Stimulated activated CD8-positive, alpha-beta memory T cell treated with anti-CD3 and anti-CD28 coated beads, Interleukin-7, amount 100 ng/mL, for 48 hours (primary cell): ENCODE measurements at regions not wholly inside any gene's neighbourhood (a gene's known extent, or its start where the extent isn't known, plus 50 kb on each side); places are given as distances from the start of the nearest gene placed in this dataset.

Source experiments
- DNase-seq, 2 donors: peaks; one replicate each; pipeline ENCODE4 v3.0.0-alpha.2; 2020; ENCODE audit warnings: low read depth in 1 of 2; ENCODE audit errors: extremely low read depth in 1 of 2

DNA sequence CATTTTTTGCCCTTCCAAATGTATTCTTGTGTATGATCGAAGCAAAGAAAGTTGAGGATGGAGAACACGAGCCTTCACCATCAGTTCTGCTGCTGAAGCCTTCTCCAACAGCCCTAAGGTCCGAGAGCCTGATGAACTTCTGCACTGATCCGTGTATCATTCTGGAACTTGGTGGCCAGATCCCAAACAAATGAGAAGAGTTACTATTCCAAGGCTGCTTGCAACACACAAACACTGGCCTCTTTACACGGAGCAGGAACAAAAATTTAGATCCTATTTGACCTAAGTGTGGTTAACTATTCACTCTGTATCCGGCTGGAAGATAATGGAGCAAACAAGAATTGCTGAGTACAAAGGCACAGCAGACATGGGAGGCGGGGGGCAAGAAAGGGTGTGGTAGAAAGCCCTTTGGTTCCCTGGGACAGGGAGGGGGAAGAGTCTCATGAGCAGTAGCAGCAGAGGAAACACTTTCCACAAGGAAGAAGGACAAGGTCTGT is 282.9 kb downstream of the SOX9 start:
- no peak for DNase-seq

DNA sequence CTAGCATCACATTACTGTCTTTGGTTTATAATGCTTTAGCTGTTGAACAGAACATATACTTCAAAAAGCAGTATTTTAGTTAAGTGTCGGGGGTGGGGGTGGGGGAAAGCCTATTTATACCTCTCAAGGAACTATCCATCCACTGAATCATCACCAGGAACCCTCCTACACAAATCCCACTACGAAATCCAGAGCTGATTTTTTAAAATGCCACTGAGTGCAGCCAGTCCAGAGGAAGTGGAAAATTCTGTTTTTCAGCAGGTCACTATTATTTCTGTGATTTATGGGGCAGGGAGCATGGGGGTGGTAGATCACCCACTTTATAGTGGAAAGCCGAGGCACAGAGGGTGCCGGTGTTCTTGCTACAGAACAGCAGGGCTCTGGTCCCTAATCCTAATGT is 284.1 kb downstream of the SOX9 start:
- no peak for DNase-seq

DNA sequence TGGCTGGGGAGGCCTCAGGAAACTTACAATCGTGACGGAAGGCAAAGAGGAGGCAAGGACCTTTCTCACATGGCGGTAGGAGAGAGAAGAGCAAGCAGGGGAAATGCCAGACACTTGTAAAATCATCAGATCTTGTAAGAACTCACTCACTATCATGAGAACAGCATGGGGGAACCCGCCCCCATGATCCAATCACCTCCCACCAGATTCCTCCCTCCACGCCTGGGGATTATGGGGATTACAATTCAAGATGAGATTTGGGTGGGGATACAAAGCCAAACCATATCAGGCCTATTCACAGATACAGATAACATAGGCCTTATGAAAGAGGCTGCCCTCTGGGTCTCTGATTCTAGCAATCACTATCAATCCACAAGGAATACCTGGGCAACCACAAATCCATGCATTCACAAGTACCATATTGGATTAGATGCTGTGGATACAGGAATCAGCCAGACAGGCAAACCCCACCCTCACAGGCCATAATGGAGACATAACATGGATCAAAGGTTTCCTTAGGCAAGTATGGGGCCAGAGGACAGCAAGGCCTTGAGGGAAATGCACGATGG is 284.9 kb downstream of the SOX9 start:
- no peak for DNase-seq

DNA sequence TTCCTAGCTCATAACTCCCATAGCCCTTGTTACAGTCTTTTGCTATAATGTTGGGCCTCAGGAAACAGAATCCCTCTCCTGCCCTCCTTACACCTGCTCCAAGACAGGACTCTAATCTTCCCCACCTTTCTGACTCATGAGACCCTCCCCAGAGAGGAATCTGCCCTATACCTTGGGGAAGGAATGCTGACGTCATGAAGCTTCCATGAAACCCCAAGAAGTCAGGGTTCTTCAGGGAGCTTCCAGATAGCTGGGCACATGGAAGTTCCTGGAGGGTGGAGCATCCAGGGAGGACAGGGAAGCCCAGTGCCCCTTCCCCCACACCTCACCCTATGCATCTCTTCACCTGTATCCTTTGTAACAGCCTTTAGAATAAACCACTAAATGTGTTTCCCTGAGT is 285.7 kb downstream of the SOX9 start:
- no peak for DNase-seq

DNA sequence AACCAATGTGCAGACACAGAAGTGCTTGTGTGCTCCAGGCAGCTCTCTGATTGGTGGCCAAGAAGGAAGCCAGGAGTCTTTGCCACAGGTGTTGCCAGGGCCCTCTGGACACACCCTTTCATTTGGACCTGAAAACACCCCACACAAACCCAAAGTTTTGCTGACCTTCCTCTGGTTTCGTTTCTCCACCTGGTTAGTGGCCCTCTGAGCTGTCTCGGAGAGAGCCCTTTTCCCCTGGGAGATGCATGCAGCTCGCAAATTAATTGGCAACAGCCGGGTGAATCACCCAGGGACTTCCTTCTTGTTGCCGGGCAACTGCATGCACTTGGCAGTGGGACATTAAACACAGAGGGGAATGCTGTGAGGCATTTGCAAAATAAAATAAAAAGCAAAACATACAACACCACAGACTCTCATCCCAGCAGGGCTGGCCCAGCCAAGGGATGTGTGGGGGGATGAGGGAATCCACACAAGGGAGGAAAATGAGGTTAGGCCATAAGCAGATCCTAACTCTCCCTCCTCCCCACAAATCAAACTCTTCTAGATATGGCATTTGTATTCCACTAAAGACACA is 286.6 kb downstream of the SOX9 start:
- no peak for DNase-seq

DNA sequence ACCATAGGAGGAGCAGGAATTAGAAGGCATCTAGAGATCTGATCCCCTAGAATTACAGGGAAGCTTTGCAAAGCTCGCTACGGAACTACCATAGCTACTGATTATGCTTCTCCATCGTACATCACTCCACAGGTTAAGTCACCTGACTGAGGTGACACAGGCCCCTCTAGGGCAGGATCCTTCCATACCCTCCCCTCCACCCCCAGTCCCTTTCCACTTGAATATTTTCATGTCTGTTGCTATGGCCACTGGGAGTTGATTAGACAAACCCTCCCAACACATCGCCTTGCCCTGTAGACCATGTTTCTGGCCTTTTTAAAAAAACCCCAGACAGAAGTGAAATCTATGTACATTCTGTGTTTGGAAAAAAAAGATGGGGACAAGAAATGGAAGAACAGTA is 287.1 kb downstream of the SOX9 start:
- DNase-seq: no peak

DNA sequence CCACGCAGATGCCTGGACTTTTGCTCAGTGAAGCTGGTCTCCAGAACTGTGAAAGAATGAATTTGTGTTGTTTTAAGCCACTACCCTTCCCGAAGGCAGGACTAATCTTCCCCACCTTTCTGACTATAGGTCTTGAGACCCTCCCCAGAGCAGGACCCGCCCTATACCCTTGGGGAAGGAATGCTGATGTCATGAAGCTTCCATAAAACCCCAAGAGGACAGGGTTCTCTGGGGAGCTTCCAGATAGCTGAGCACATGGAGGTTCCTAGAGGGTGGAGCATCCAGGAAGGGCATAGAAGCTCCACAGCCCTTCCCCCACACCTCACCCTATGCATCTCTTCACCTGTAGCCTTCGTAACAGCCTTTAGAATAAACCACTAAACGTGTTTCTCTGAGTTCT is 287.8 kb downstream of the SOX9 start:
- DNase-seq: no peak

DNA sequence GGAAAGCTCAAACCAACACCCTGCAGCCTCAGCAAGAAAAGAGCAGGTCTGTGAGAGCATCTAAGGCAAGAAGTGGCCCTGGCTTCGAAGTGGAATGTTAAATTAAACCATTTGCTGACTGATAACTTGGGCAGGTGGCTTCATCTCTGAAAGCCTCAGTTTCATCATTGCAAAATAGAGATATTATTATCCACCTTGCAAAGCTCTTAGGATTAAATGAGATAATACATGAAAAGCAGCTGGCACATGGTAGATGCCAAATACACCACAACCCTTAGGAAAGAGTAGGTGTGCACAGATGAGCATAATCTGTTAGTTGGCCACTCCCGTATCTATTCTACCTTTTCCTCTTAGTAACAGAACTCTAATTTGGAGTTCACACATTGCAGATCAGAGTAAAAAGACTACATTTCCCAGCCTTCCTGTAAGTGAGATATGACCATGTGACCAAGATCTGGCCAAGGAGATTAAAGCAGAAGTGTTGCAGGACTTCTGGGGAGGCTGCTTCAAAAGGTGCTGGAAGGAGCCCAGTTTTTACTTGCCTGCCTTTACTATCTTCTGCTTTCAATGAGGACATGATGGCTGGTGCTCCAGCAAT is 288.7 kb downstream of the SOX9 start:
- no peak for DNase-seq

DNA sequence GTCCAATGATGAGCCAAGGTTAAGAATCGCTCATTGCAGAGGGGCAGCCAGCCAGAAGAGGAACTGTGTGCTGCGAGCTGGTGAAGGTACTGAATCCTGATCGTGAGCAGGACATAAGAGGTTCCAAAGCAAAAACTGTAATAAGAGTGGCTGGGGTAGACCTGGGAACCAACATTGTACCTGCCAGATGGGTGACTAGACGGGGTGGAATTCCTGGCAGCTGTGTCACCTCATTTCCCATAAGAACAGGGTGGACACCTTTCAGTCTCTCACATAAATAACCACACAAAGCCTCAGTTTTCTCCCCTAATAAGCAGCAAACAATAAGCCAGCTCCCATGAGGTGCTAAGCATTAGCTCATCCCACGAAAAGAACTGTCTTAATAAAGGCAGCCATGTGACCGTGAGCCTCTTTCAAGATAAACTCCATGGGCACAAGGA is 290.3 kb downstream of the SOX9 start:
- no peak for DNase-seq

DNA sequence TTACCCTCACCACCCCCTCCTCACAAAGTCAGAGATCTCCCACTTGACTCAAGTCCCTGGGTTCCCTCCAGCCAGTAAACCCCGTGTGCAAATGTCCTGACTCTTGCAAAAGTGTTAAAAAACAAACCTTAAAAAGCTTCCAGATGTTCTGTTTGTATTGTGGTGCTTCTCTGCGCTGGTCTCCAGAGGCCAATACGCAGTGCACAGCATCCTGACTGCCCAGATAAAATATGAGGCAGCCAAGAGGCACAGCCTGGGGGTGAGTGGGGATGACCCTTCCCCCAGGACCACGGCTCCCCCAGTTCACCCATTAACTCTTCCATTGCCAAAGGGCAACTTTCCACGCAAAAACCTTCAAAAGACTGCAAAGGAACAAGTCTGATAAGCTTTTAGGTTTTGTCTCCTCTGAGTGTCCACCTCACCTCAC is 291.8 kb downstream of the SOX9 start:
- no peak for DNase-seq

DNA sequence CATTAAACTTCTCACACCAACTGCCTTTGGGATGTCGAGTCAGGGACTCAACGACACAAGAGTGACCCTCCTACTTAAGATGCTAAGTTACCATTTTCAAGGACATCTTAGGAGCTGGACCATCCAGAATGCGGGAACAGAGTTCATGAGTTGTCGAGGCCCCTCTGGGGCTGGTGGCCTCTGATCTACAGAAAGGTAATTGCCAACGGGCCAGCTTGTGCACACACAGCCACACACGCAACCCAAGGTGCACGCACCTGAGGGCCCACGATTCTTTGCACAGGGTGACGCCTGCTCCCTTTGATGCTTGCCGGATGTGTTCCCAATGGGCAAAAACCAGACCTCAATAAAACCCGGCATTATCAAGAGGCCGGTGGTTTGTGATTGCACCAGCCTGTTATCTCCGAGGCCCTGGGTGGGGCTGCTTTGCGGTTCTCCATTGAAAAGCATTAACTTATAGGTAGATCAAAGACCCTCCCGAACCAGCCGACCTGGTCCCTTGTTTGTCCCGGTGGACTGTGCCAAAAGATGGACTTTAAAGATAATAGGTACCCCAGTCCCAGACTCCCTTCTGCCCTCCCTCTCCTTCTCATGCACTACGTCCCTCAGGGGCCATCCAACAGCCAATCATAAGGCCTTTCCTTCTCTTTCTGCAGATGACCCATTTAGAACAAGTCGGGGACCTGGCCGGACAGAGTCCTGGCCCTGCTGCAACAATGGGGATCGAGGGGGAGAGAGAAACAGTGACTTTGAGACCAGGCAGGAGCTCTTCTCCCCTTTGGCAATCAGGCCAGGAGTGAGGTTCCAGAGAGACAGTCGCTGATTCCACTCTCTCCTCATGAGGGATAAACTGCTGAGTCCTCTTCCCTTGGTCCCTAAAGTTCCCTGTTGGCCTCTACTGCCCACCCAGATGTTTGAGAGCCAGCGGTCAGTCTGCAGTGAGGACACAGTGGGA is 292.5 kb downstream of the SOX9 start:
- no peak for DNase-seq

DNA sequence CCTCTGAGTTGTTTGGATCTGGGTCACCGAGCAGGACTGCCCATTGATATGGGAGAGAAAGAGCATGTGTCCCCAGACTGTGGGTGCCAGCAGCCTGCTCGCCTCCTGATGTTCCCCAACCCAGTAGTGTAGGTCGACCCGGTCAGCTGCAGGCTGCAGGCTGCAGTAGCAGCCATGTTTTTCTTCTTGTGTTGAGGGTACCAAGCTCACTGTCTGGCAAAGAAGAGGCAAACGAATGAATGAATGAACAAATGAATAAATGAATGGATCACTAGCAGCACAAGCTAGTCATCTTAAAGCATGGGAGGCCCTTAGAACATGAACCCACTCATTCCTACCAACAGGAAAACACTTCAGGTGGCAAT is 293.2 kb downstream of the SOX9 start:
- DNase-seq: no peak

DNA sequence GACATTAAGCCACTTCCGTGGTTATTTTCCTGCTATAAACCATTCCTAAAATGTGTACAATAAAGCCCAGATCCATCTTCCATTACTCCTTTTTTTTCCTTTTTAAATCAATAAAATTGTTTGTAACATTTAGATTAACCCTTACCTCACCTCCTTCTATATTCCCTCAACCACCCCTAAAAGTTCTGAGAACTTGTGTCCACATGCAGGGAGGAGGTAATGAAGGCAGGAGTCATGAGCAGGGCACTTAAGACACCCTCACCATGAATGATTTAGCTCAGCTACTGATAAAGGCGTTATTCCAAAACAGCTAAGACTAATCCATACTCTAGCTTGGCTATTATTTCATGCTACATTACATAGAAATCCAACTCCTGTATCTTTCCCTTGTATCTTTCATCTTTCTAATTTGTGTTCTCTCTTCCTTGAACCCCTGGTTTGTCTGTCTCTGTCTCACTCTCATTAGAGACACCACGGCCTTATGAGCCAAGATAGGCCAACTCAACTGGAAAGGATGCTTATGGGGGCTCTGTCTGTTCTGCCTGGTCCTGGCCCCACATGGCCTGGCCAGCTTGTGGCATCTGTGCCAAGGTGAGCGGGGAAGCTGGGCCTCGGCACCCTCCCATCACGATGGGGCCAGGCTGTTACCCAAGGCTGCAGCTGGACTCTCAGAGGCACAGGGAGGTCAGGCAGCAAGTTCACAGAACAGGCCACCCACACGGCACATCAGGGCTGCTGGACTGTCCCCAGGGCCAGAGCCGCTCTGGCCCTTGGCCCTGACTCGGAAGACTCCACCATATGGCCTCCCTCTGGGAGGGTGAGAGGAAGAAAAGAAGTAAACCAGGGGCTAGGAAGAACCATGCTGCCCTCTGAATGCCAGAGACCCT is 294.4 kb downstream of the SOX9 start:
- DNase-seq: no peak

DNA sequence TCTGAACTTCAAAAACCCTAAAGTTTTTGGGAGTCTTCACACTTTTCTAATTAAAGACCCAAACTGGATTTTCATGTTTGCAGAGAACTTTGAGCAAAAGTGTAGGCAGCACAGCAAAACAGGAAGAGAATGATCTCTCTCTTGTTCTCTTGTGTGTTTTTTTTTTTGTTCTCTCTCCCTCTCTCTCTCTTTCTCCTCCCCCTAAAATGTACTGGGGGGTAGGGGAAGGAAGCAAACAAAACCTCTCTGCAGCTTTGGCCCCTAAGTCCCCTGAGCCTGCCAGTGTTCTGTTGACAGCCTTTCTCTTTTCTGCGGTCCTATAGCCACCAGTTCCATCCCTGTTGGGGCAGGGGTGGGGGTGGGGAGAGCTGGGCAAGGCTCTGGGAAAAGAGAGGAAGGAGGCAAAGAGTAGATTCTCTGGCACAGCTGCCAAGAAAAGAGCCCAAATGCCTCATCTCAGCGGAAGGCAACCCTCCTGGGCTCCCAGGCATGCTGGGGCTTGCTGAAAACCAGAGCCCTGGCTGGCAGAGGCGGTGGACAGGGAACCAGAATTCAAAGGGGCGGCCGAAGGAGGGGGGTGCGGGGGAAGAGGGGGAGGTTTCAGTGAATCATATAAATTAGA is 295.3 kb downstream of the SOX9 start:
- DNase-seq: no peak

DNA sequence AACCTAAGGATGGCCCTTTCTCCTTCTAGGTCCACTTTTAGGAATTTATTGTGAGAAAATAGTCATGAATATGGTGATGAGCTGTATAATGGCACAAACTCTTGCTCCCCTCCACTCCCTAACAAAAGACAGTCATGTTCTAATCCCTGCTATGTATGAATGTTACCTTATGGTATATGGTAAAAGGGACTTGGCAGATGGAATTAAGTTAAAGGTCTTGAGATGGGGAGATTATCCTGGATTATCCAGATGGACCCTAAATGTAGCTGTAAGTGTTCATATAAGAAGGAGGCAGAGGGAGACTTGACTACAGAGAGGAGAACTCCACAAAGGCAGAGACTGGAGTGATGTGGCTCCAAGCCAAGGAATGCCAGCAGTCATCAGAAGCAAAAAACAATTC is 296.1 kb downstream of the SOX9 start:
- DNase-seq: no peak

DNA sequence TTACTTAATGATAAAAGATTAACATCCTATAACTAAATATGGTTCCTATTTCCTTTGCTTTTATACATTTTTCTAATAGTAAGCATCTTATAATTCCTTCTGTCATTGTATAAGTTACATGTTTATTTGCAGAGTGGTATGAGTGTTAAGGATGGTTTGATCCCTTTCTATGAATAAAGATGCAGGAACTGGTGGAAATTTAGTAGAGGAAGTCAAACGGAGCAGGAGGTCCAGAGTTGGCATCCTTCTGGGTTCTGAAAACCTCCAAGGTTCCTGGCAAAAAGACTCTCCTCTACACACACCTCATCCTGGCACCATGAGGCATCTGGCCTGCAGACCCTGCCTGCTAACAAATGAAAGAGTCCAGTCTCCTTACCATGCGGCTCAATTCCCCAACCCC is 296.8 kb downstream of the SOX9 start:
- no peak for DNase-seq

DNA sequence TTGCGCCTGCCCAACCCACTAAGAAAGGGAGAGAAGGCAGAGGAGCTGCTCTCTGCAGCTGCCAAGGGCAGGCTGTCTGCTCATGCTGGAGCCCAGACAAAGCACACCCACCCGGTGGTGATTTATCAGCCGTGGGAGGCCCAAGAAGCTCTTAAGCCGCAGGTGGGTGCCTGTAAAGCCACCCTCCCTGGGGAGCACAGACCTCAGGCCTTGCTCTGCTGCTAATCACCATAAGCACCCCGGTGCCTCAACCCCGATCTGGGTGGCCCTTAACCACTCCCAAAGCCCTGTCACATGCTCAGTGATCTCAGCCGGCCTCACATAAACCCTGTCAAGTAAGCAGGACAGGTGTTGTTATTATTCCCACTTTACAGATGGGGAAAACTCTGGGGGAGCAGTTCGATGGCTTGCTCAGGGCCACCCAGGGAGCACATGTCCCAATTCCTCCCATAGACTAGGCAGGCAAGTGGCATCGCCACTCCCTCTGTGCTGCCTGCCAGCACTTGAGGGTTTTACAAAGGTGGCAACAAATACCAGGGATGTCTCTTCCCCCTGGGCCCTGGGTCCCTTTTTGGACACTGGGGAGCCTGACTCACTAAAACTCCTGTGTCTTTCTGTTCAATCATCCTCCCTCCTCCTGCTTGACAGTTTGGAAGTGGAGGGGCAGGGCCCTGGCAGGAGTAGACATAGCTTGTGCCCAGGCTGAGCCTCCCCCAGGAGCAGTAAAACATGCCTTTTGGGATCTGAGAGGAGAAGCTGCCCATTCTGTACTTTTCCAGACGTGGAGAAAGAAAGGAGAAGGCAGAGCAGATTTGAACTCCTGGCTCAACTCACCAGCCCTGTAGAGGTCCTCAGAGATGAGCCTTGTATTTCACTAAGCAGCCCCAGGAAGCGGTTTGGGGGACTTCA is 299.3 kb downstream of the SOX9 start:
- DNase-seq: no peak

DNA sequence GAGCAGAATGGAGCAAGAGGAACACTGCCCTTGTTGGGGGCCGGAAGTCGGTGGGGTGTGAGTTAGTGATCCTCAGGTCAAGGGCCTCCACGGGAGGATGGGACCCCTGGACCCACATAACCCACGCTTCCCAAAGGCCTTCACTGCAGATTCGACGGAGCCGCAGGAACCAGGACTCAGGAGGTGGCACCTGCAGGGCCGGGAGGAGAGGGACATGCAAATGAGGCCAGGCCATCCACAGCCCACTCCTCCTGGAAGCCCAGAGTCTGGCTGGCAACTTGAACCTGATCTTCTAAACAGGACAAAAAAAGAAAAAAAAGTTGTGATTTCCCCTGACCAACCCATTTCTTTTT is 299.9 kb downstream of the SOX9 start:
- DNase-seq: no peak
